Liver (tissue), 8 donors: ENCODE measurements at regions not wholly inside any gene's neighbourhood (a gene's known extent, or its start where the extent isn't known, plus 50 kb on each side); places are given as distances from the start of the nearest gene placed in this dataset.

Source experiments
- DNase-seq: peaks from one replicate; pipeline ENCODE4 v3.0.0-alpha.2; 2017; ENCODE audit warnings: low spot score
- H3K27ac ChIP-seq, 2 donors: one replicate each; pipeline ENCODE4 v1.7.0; 2013; ENCODE audit warnings: inconsistent platforms in 2 of 2, low read length in 2 of 2, control low read depth in 1 of 2, low read depth in 1 of 2, mild to moderate bottlenecking in 1 of 2
- H3K27me3 ChIP-seq, 4 donors: one replicate each; pipeline versions ENCODE4 v1.6.1 to v1.7.0; 2013; ENCODE audit warnings: low read length in 3 of 4, inconsistent platforms in 1 of 4, mild to moderate bottlenecking in 1 of 4, moderate library complexity in 1 of 4; ENCODE audit not compliant: control insufficient read depth in 4 of 4, insufficient read depth in 4 of 4
- H3K36me3 ChIP-seq, 4 donors: one replicate each; pipeline versions ENCODE4 v1.6.1 to v1.7.0; 2013; ENCODE audit warnings: low read length in 3 of 4, mild to moderate bottlenecking in 3 of 4, low read depth in 1 of 4, moderate library complexity in 1 of 4; ENCODE audit not compliant: control insufficient read depth in 4 of 4, insufficient read depth in 3 of 4
- H3K4me1 ChIP-seq, 4 donors: one replicate each; pipeline versions ENCODE4 v1.6.1 to v1.7.0; 2013; ENCODE audit warnings: low read length in 3 of 4, mild to moderate bottlenecking in 3 of 4, moderate library complexity in 1 of 4; ENCODE audit not compliant: control insufficient read depth in 4 of 4, insufficient read depth in 4 of 4
- H3K4me3 ChIP-seq, 3 donors: one replicate each; pipeline versions ENCODE4 v1.6.1 to v1.7.0; 2013; ENCODE audit warnings: low read length in 3 of 3, control low read depth in 1 of 3, low read depth in 1 of 3, mild to moderate bottlenecking in 1 of 3
- H3K9ac ChIP-seq, 2 donors: one replicate each; pipeline ENCODE4 v1.7.0; 2013; ENCODE audit warnings: low read length in 2 of 2, mild to moderate bottlenecking in 2 of 2, moderate library complexity in 2 of 2, control low read depth in 1 of 2, low read depth in 1 of 2
- H3K9me3 ChIP-seq, 4 donors: one replicate each; pipeline versions ENCODE4 v1.6.1 to v1.7.0; 2013; ENCODE audit warnings: low read length in 3 of 4; ENCODE audit not compliant: control insufficient read depth in 4 of 4
- EGR1 ChIP-seq, 2 donors: IDR thresholded peaks; 2 replicates each; pipeline ENCODE4 v1.6.1; 2016 to 2018; ENCODE audit warnings: antibody characterized with exemption in 2 of 2, low read depth in 2 of 2
- FOXA1 ChIP-seq: IDR thresholded peaks from 2 replicates; pipeline ENCODE4 v1.6.1; 2016; ENCODE audit warnings: antibody characterized with exemption
- GABPA ChIP-seq, 2 donors: IDR thresholded peaks in 1 of 2; conservative IDR thresholded peaks in 1 of 2; 2 replicates each; pipeline ENCODE4 v1.6.1; 2016; ENCODE audit warnings: antibody characterized with exemption in 2 of 2, mild to moderate bottlenecking in 1 of 2, moderate library complexity in 1 of 2
- HNF4G ChIP-seq: IDR thresholded peaks from 2 replicates; pipeline ENCODE4 v1.6.1; 2016; ENCODE audit warnings: antibody characterized with exemption
- NR2F2 ChIP-seq: IDR thresholded peaks from 2 replicates; pipeline ENCODE4 v1.6.1; 2016; ENCODE audit warnings: antibody characterized with exemption
- REST ChIP-seq: IDR thresholded peaks from 2 replicates; pipeline ENCODE4 v1.6.1; 2016; ENCODE audit warnings: antibody characterized with exemption, mild to moderate bottlenecking
- RXRA ChIP-seq, 2 donors: IDR thresholded peaks; 2 replicates each; pipeline ENCODE4 v1.6.1; 2017 to 2018; ENCODE audit warnings: antibody characterized with exemption in 2 of 2, mild to moderate bottlenecking in 1 of 2
- WGBS: extraction: QIAGEN DNeasy Blood & Tissue Kit; methylation state at CpG from one replicate; pipeline ENCODE4 v1.1.7; 2013; 5-methylcytosine and 5-hydroxymethylcytosine counted together
- TF ChIP-seq, protein P1 (sequence below): fragments of 150-350 bp; IDR thresholded peaks from 2 replicates; pipeline ENCODE4 v1.5.1; 2017; ENCODE audit warnings: improper control_type of control experiment, low read depth, low read length; ENCODE audit not compliant: missing input control
- TF ChIP-seq, protein P2 (sequence below): IDR thresholded peaks from 2 replicates; pipeline ENCODE4 v1.6.1; 2016; ENCODE audit warnings: antibody characterized with exemption
- TF ChIP-seq, protein P3 (sequence below): IDR thresholded peaks from 2 replicates; pipeline ENCODE4 v1.6.1; 2016; ENCODE audit warnings: antibody characterized with exemption
- donor health status: healthy.
- donor health status: healthy.
- donor health status: healthy.
- donor health status: healthy.
- donor health status: healthy.

DNA sequence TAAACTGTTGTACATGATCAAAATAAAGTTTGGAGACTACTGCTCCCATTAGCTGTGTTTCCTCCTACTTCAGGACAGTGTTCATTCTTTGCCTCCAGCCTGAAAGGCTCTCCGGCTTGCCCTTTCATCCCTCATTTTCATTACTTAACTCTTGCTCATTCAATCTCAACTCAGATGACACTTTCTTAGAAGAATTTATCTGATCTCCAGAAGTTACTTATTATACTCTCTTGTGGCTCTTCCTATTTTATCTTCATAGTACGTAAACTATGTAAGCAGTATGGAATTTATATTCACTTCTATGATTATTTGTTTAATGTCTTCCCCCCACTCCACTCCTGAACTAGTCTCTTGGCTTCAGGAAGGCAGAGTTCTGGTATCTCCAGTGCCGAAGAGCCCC is 1737.9 kb upstream of the C9orf72 start:
- TF ChIP-seq, protein P1, sequence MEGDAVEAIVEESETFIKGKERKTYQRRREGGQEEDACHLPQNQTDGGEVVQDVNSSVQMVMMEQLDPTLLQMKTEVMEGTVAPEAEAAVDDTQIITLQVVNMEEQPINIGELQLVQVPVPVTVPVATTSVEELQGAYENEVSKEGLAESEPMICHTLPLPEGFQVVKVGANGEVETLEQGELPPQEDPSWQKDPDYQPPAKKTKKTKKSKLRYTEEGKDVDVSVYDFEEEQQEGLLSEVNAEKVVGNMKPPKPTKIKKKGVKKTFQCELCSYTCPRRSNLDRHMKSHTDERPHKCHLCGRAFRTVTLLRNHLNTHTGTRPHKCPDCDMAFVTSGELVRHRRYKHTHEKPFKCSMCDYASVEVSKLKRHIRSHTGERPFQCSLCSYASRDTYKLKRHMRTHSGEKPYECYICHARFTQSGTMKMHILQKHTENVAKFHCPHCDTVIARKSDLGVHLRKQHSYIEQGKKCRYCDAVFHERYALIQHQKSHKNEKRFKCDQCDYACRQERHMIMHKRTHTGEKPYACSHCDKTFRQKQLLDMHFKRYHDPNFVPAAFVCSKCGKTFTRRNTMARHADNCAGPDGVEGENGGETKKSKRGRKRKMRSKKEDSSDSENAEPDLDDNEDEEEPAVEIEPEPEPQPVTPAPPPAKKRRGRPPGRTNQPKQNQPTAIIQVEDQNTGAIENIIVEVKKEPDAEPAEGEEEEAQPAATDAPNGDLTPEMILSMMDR: no peak
- H3K27me3 ChIP-seq: no peaks in the 10 kb centered on the region
- H3K9ac ChIP-seq: no peak overlapping the region
- H3K4me1 ChIP-seq: no peaks in the 10 kb centered on the region
- no peaks in the 10 kb centered on the region for H3K9me3 ChIP-seq
- no peak overlapping the region for H3K27ac ChIP-seq
- no peak overlapping the region for H3K4me3 ChIP-seq
- no peaks in the 10 kb centered on the region for H3K36me3 ChIP-seq
- no peak for DNase-seq
- WGBS: 74% methylated on average over 3 of the region's 3 CpGs

DNA sequence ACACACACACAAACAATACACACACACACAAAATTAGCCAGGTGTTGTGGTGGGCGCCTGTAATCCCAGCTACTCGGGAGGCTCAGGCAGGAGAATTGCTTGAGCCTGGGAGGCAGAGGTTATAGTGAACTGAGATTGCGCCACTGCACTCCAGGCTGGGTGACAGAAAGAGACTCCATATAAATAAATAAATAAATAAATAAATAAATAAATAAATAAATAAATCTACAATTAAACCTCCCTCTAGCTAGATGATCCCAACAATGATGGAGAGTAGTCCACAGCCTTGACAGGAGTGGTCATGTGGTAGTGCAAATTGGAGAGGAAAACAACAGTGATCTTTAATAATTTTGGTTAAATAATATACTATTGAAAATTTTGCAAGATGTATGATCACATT is 1739.0 kb upstream of the C9orf72 start:
- Histone ChIP-seq H3K27me3 (no peaks in the 10 kb centered on the region), H3K9ac (no peak overlapping the region), H3K36me3 (no peaks in the 10 kb centered on the region), H3K4me1 (no peaks in the 10 kb centered on the region), H3K9me3 (no peaks in the 10 kb centered on the region), H3K4me3 (no peak overlapping the region), H3K27ac (no peak overlapping the region)
- DNase-seq: no peak
- no peak for TF ChIP-seq FOXA1
- TF ChIP-seq REST: no peak
- TF ChIP-seq, protein P1: no peak
- no peak for TF ChIP-seq RXRA (IDR thresholded peaks at IDR 0.05)
- TF ChIP-seq, protein P2, sequence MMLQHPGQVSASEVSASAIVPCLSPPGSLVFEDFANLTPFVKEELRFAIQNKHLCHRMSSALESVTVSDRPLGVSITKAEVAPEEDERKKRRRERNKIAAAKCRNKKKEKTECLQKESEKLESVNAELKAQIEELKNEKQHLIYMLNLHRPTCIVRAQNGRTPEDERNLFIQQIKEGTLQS: no peak
- TF ChIP-seq, protein P3, sequence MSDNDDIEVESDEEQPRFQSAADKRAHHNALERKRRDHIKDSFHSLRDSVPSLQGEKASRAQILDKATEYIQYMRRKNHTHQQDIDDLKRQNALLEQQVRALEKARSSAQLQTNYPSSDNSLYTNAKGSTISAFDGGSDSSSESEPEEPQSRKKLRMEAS: no peak
- no peak for TF ChIP-seq EGR1 (IDR thresholded peaks at IDR 0.05; ENCODE audit: low read depth in 2 of 2)
- TF ChIP-seq NR2F2: no peak
- TF ChIP-seq GABPA (IDR thresholded peaks at IDR 0.05 in 1 of 2, conservative IDR thresholded peaks at IDR 0.05 in 1 of 2): no peak
- no peak for TF ChIP-seq HNF4G
- WGBS: 87% methylated on average over 3 of the region's 3 CpGs
